Common myeloid progenitor, CD34-positive (primary cell): ENCODE measurements at regions not wholly inside any gene's neighbourhood (a gene's known extent, or its start where the extent isn't known, plus 50 kb on each side); places are given as distances from the start of the nearest gene placed in this dataset.

Experiments
- CTCF ChIA-PET: fragments of 350-600 bp; sonication (Branson Sonifier 250); formaldehyde crosslinking; loops from one replicate; lab custom pipeline; 2021; ENCODE audit warnings: antibody characterized with exemption; lab: Charles Lee
- POLR2A ChIA-PET: fragments of 350-600 bp; sonication (Branson Sonifier 250); formaldehyde crosslinking; loops from one replicate; lab custom pipeline; 2021; ENCODE audit warnings: antibody characterized with exemption; lab: Charles Lee
- DNase-seq, 3 donors: peaks; one replicate each; pipeline versions ENCODE4 v3.0.0 to v3.0.0-alpha.2; 2013
- H3K27ac ChIP-seq, 2 experiments: 1 replicate in 1 of 2; 2 replicates in 1 of 2; pipeline ENCODE4 v1.7.0; 2013; ENCODE audit warnings: inconsistent platforms in 2 of 2, low read length in 2 of 2, mild to moderate bottlenecking in 2 of 2, low read depth in 1 of 2, moderate library complexity in 1 of 2; ENCODE audit not compliant: severe bottlenecking in 2 of 2, insufficient read depth in 1 of 2, poor library complexity in 1 of 2
- H3K27me3 ChIP-seq, 5 experiments: replicated peaks in 2 of 5; 1 replicate in 3 of 5; 2 replicates in 2 of 5; pipeline versions ENCODE4 v1.6.1 to v1.7.0; 2013; ENCODE audit warnings: low read length in 4 of 5, mild to moderate bottlenecking in 2 of 5, moderate library complexity in 2 of 5, inconsistent platforms in 1 of 5; ENCODE audit not compliant: insufficient read depth in 5 of 5, control insufficient read depth in 4 of 5
- H3K36me3 ChIP-seq, 4 experiments: 1 replicate in 2 of 4; 2 replicates in 2 of 4; pipeline versions ENCODE4 v1.6.1 to v1.7.0; 2013; ENCODE audit warnings: low read length in 3 of 4, control low read depth in 1 of 4, mild to moderate bottlenecking in 1 of 4; ENCODE audit not compliant: control insufficient read depth in 4 of 4, insufficient read depth in 4 of 4
- H3K4me1 ChIP-seq, 4 experiments: 1 replicate in 3 of 4; 2 replicates in 1 of 4; pipeline versions ENCODE4 v1.6.1 to v1.7.1; 2013; ENCODE audit warnings: low read length in 3 of 4, mild to moderate bottlenecking in 3 of 4, control low read depth in 1 of 4, inconsistent platforms in 1 of 4, moderate library complexity in 1 of 4; ENCODE audit not compliant: control insufficient read depth in 4 of 4, insufficient read depth in 4 of 4; ENCODE audit errors: control extremely low read depth in 1 of 4
- H3K4me3 ChIP-seq, 7 experiments: 1 replicate in 4 of 7; 2 replicates in 3 of 7; pipeline versions ENCODE4 v1.5.1 to v1.7.0; 2013; ENCODE audit warnings: mild to moderate bottlenecking in 7 of 7, low read length in 6 of 7, moderate library complexity in 6 of 7, inconsistent platforms in 2 of 7, low read depth in 2 of 7, control low read depth in 1 of 7; ENCODE audit not compliant: insufficient read depth in 4 of 7, control insufficient read depth in 1 of 7; ENCODE audit errors: extremely low read depth in 1 of 7
- H3K9me3 ChIP-seq, 5 experiments: 1 replicate in 4 of 5; 2 replicates in 1 of 5; pipeline versions ENCODE4 v1.6.1 to v1.7.1; 2013; ENCODE audit warnings: low read length in 4 of 5, mild to moderate bottlenecking in 2 of 5, inconsistent platforms in 1 of 5, low read depth in 1 of 5, moderate library complexity in 1 of 5; ENCODE audit not compliant: control insufficient read depth in 4 of 5, insufficient read depth in 2 of 5; ENCODE audit errors: control extremely low read depth in 1 of 5
- WGBS: methylation state at CpG from one replicate; pipeline ENCODE4 v1.1.5; 2013; ENCODE audit not compliant: insufficient coverage; 5-methylcytosine and 5-hydroxymethylcytosine counted together

DNA sequence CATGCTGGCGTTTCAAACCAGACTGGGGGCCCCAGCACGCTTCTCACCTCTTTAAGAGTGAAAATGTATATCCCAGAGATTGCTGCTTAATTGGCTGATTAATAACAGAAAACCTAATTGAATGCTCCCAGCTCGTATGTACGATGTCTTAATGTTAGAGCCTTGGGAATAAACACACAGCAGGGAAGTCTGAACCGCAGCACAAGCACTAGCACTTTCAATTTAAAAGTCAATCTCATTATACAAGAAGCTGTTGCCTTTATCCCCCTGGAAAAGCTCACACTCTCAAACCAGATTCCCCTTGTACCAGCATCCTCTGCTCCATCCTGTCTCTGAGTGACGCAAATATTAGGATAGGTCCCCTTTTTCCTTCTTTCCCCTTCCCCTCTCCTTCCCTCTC lies 449.1 kb downstream of the MN1 start:
- ChIA-PET POLR2A (no interaction called here), CTCF (no interaction called here)
- Histone ChIP-seq H3K4me3 (no peak overlapping the region), H3K4me1 (no peaks in the 10 kb centered on the region), H3K27me3 (peaks cover 0 to 3% (median 0%) of the 10 kb centered on the region in 5 experiments), H3K27ac (no peak overlapping the region), H3K36me3 (no peaks in the 10 kb centered on the region), H3K9me3 (peaks cover 0 to 19% (median 4%) of the 10 kb centered on the region in 5 experiments)
- WGBS: 81% methylated on average over 6 of the region's 6 CpGs
- DNase-seq: no peak

- ChIA-PET POLR2A (no interaction called here), CTCF (no interaction called here)
- Histone ChIP-seq H3K36me3 (no peaks in the 10 kb centered on the region), H3K27ac (no peak overlapping the region), H3K4me1 (no peaks in the 10 kb centered on the region), H3K4me3 (no peak overlapping the region), H3K9me3 (peaks cover 0 to 16% (median 4%) of the 10 kb centered on the region in 5 experiments), H3K27me3 (peaks cover 0 to 3% (median 0%) of the 10 kb centered on the region in 5 experiments)
- 84% methylated on average over 6 of the region's 7 CpGs for WGBS
- no peak for DNase-seq
Measured at GRCh38 chr22:27358096-27358870, 443.3 kb downstream of the MN1 start.

DNA sequence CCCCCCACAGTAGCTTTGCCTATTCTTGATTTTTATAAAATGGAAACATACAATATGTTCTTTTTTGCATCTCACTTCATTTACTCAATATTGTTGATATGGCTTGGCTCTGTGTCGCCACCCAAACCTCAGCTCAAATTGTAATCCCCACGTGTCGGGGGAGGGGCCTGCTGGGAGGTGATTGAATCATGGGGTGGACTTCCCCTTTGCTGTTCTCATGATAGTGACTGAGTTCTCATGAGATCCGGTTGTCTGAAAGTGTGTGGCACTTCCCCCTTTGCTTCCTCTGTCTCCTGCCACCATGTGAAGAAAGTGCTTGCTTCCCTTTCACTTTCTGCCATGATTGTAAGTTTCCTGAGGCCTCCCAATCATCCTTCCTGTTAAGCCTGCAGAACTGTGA lies 431.3 kb downstream of the MN1 start:
- CTCF ChIA-PET: no interaction called here

DNA sequence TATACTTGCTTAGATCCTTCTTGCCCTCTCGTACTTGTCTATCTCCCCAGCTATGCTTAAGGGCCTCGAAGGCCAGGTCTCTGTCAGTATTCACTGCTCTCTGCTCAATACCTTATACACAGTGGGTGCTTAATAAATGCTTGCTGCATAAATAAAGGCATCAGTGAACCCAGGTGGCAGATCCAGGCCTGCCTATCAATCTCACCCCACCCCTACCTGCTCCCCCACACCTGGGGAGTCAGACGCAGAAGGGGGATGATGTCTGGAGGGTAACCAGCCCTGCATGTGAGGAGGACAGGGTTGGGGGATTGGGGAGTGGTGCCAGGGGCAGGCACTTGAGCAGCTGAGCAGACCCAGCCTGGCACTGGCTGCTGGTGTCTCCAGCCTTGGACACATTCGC lies 430.6 kb downstream of the MN1 start:
- POLR2A ChIA-PET: no interaction called here

More for the DNA sequence above, 431.3 kb downstream of the MN1 start:
- WGBS: 28% methylated on average over 3 of the region's 4 CpGs
- no peaks in the 10 kb centered on the region for H3K27me3 ChIP-seq
- peak; percentile 27 to 86 (median 79) for DNase-seq
- H3K27ac ChIP-seq: no peak overlapping the region
- no peak overlapping the region for H3K4me3 ChIP-seq
- H3K4me1 ChIP-seq: peaks cover 0 to 3% (median 0%) of the 10 kb centered on the region in 4 experiments
- peaks cover 0 to 5% (median 1%) of the 10 kb centered on the region in 5 experiments for H3K9me3 ChIP-seq
- no peaks in the 10 kb centered on the region for H3K36me3 ChIP-seq
- POLR2A ChIA-PET: no interaction called here

GRCh38 chr22:27372364-27372763 lies 429.2 kb downstream of the MN1 start:
- H3K4me3 ChIP-seq: no peak overlapping the region
- no peak for DNase-seq
- ChIA-PET CTCF (no interaction called here), POLR2A (no interaction called here)
- H3K4me1 ChIP-seq: peaks cover 0 to 3% (median 0%) of the 10 kb centered on the region in 4 experiments
- no peak overlapping the region for H3K27ac ChIP-seq
- no peaks in the 10 kb centered on the region for H3K36me3 ChIP-seq
- H3K27me3 ChIP-seq: no peaks in the 10 kb centered on the region
- H3K9me3 ChIP-seq: peaks cover 0 to 6% (median 1%) of the 10 kb centered on the region in 5 experiments

More for the DNA sequence above, 430.6 kb downstream of the MN1 start:
- peaks cover 0 to 3% (median 0%) of the 10 kb centered on the region in 4 experiments for H3K4me1 ChIP-seq
- H3K27ac ChIP-seq: no peak overlapping the region
- H3K4me3 ChIP-seq: no peak overlapping the region
- no peaks in the 10 kb centered on the region for H3K27me3 ChIP-seq
- peaks cover 0 to 6% (median 1%) of the 10 kb centered on the region in 5 experiments for H3K9me3 ChIP-seq
- WGBS: 100% methylated on average over 1 of the region's 4 CpGs
- CTCF ChIA-PET: interaction anchor here (0.6 kb wide), 1 partner anchor 91 kb away, joined by 3 read pairs; no protein-coding TSS in a partner anchor
- DNase-seq: no peak
- H3K36me3 ChIP-seq: no peaks in the 10 kb centered on the region

DNA sequence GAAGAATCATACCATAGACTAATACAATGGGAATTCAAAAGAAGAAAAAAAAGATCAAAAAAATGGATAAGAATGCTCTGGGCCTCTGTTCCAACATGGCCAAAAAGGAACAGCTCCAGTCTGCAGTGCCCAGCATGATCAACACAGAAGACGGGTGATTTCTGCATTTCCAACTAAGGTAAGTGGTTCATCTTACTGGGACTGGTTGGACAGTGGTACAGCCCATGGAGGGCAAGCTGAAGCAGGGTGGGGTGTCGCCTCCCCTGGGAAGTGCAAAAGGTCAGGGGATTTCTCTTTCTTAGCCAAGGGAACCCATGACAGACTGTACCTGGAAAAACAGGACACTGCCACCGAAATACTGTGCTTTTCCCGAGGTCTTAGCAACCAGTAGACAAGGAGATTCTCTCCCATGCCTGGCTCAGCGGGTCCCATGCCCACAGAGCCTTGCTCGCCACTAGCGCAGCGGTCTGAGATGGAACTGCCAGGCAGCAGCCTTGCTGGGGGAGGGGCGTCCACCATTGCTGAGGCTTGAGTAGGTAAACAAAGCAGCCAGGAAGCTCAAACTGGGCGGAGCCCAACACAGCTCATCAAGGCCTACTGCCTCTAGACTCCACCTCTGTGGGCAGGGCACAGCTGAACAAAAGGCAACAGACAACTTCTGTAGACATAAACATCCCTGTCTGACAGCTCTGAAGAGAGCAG lies 428.4 kb downstream of the MN1 start:
- Histone ChIP-seq H3K4me1 (peaks cover 0 to 3% (median 0%) of the 10 kb centered on the region in 4 experiments), H3K27me3 (no peaks in the 10 kb centered on the region), H3K27ac (no peak overlapping the region), H3K36me3 (no peaks in the 10 kb centered on the region), H3K4me3 (no peak overlapping the region), H3K9me3 (peaks cover 0 to 6% (median 1%) of the 10 kb centered on the region in 5 experiments)
- CTCF ChIA-PET: no interaction called here
- POLR2A ChIA-PET: interaction anchor here (0.6 kb wide), 1 partner anchor 244 kb away, joined by 3 read pairs; no protein-coding TSS in a partner anchor
- no peak for DNase-seq
- WGBS: 87% methylated on average over 10 of the region's 10 CpGs
